MM.1S (cell line): ENCODE measurements at regions not wholly inside any gene's neighbourhood (a gene's known extent, or its start where the extent isn't known, plus 50 kb on each side); places are given as distances from the start of the nearest gene placed in this dataset.

Source experiments
- CTCF ChIP-seq: fragments of 300-600 bp; sonication (generic); IDR thresholded peaks from 2 replicates; pipeline ENCODE4 v1.5.1; 2016; ENCODE audit warnings: antibody characterized with exemption, low read length, mixed read lengths
- EZH2 ChIP-seq: fragments of 300-600 bp; sonication (generic); optimal IDR thresholded peaks from 2 replicates; pipeline ENCODE3; 2017; ENCODE audit warnings: low read depth, mild to moderate bottlenecking, antibody characterized with exemption, low read length, mixed read lengths
- EZH2phosphoT487 ChIP-seq: fragments of 300-600 bp; sonication (generic); IDR thresholded peaks from 2 replicates; pipeline ENCODE4 v1.6.1; 2018; ENCODE audit warnings: antibody characterized with exemption, low read length

- TF ChIP-seq CTCF (no peak), EZH2phosphoT487 (no peak), EZH2 (no peak)
Observed at GRCh38 chr5:145389047-145389446, 446.1 kb downstream of the PRELID2 start.
